DND-41 (cell line): ENCODE measurements at regions not wholly inside any gene's neighbourhood (a gene's known extent, or its start where the extent isn't known, plus 50 kb on each side); places are given as distances from the start of the nearest gene placed in this dataset.

Experiments
- EZH2 ChIP-seq: IDR thresholded peaks from 3 replicates; pipeline ENCODE4 v1.6.1; 2012; ENCODE audit warnings: borderline replicate concordance, low read depth, mild to moderate bottlenecking, moderate library complexity, low read length, inconsistent platforms; ENCODE audit not compliant: severe bottlenecking
- TF ChIP-seq, protein P1 (sequence below): IDR thresholded peaks from 2 replicates; pipeline ENCODE4 v1.5.1; 2012; ENCODE audit warnings: borderline replicate concordance, low read length, moderate library complexity, mild to moderate bottlenecking; ENCODE audit not compliant: poor library complexity, severe bottlenecking; ENCODE audit errors: extremely low read depth

DNA sequence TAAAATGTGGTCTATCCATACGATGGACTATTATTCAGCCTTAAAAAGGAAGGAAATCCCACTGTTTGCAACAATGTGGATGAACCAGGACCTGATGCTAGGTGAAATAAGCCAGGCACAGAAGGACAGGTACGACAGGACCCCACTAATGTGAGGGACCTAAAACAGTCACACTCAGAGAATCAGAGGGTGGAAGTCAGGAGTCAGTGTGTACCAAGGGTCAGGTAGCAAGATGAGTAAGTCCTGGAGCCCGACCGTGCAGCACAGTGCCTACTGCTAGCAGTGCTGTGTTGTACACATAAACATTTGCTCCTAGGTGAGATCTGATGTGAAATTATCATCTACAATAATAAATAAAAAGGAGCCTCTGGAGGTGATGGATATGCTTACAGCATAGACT, 322.3 kb downstream of the GLRX3 start:
- TF ChIP-seq, protein P1, sequence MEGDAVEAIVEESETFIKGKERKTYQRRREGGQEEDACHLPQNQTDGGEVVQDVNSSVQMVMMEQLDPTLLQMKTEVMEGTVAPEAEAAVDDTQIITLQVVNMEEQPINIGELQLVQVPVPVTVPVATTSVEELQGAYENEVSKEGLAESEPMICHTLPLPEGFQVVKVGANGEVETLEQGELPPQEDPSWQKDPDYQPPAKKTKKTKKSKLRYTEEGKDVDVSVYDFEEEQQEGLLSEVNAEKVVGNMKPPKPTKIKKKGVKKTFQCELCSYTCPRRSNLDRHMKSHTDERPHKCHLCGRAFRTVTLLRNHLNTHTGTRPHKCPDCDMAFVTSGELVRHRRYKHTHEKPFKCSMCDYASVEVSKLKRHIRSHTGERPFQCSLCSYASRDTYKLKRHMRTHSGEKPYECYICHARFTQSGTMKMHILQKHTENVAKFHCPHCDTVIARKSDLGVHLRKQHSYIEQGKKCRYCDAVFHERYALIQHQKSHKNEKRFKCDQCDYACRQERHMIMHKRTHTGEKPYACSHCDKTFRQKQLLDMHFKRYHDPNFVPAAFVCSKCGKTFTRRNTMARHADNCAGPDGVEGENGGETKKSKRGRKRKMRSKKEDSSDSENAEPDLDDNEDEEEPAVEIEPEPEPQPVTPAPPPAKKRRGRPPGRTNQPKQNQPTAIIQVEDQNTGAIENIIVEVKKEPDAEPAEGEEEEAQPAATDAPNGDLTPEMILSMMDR = no peak
- TF ChIP-seq EZH2 = no peak
